HG03469 (cell line): ENCODE measurements at regions not wholly inside any gene's neighbourhood (a gene's known extent, or its start where the extent isn't known, plus 50 kb on each side); places are given as distances from the start of the nearest gene placed in this dataset.
"Not testable (repeated sequence)": the region's sequence is repeated elsewhere in the genome, so short reads cannot be mapped to it uniquely, and the experiment has no call there.

ENCODE experiments used
- ATAC-seq: cut with Tn5 transposase; IDR thresholded peaks from one replicate; pipeline ENCODE4 v1.9.1; 2021; ENCODE audit warnings: mild to moderate bottlenecking, moderate library complexity, moderate number of reproducible peaks; ENCODE audit not compliant: unreplicated experiment

- ATAC-seq = no peak
Measured at GRCh38 chr1:190949939-190950338, 472.3 kb upstream of the BRINP3 start.

- no peak for ATAC-seq
Measured at GRCh38 chr1:190957565-190957964, 479.9 kb upstream of the BRINP3 start.

GRCh38 chr1:190963321-190963720 is 485.7 kb upstream of the BRINP3 start:
- ATAC-seq = no peak

- no peak for ATAC-seq
Measured at GRCh38 chr1:190975827-190976226, 498.2 kb upstream of the BRINP3 start.

GRCh38 chr1:191002768-191003167 is 525.1 kb upstream of the BRINP3 start:
- no peak for ATAC-seq

GRCh38 chr1:191016765-191017164 is 539.1 kb upstream of the BRINP3 start:
- no peak for ATAC-seq

GRCh38 chr1:191022856-191023255 is 545.2 kb upstream of the BRINP3 start:
- ATAC-seq = no peak

GRCh38 chr1:191025896-191026642 is 548.4 kb upstream of the BRINP3 start:
- no peak for ATAC-seq

GRCh38 chr1:191026828-191027227 is 549.2 kb upstream of the BRINP3 start:
- ATAC-seq = no peak

- no peak for ATAC-seq
Measured at GRCh38 chr1:191034132-191034531, 556.5 kb upstream of the BRINP3 start.

- no peak for ATAC-seq
Measured at GRCh38 chr1:191043066-191043465, 565.4 kb upstream of the BRINP3 start.

GRCh38 chr1:191049781-191050180 is 572.1 kb upstream of the BRINP3 start:
- ATAC-seq = no peak

- ATAC-seq = no peak
Measured at GRCh38 chr1:191052888-191053287, 575.2 kb upstream of the BRINP3 start.

GRCh38 chr1:191065346-191065745 is 587.7 kb upstream of the BRINP3 start:
- no peak for ATAC-seq

GRCh38 chr1:191065771-191066170 is 588.1 kb upstream of the BRINP3 start:
- no peak for ATAC-seq

GRCh38 chr1:191074881-191075280 is 597.2 kb upstream of the BRINP3 start:
- no peak for ATAC-seq

- ATAC-seq = not testable (repeated sequence)
Measured at GRCh38 chr1:191083090-191083489, 605.4 kb upstream of the BRINP3 start.

GRCh38 chr1:191085121-191085520 is 607.5 kb upstream of the BRINP3 start:
- ATAC-seq = no peak

- no peak for ATAC-seq
Measured at GRCh38 chr1:191086910-191087309, 609.2 kb upstream of the BRINP3 start.

GRCh38 chr1:191096405-191096804 is 618.7 kb upstream of the BRINP3 start:
- ATAC-seq = no peak

- no peak for ATAC-seq
Measured at GRCh38 chr1:191099696-191100095, 622.0 kb upstream of the BRINP3 start.

GRCh38 chr1:191101960-191102359 is 624.3 kb upstream of the BRINP3 start:
- ATAC-seq = no peak

GRCh38 chr1:191125950-191126349 is 648.3 kb upstream of the BRINP3 start:
- no peak for ATAC-seq
